ENCODE measurements at regions not wholly inside any gene's neighbourhood (a gene's known extent, or its start where the extent isn't known, plus 50 kb on each side); places are given as distances from the start of the nearest gene placed in this dataset.

DNA sequence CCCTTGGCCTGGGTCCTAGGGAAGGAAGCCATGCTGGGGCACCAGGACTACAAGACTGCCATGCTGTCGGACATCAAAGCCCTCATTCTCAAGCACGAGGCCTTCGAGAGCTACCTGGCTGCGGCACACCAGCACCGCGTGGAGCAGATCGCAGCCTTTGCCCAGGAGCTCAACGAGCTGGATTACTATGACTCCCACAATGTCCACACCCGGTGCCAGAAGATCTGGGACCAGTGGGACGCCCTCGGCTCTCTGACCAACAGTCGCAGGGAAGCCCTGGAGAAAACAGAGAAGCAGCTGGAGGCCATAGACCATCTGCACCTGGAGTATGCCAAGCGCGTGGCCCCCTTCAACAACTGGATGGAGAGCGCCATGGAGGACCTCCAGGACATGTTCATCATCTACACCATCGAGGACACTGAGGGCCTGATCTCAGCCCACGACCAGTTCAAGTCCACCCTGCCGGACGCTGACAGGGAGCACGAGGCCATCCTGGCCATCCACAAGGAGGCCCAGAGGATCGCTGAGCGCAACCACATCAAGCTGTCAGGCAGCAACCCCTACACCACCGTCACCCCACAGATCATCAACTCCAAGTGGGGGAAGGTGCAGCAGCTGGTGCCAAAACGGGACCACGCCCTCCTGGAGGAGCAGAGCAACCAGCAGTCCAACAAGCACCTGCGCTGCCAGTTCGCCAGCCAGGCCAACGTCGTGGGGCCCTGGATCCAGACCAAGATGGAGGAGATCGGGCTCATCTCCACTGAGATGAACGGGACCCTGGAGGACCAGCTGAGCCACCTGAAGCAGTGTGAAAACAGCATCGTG lies 487.0 kb downstream of the TRAM1L1 start:
- no peak for DNase-seq (ENCODE audit: low read depth)
- in situ Hi-C loops (cut with HindIII; ENCODE audit: low sequenced_read_pairs): no loop called here
- no peak overlapping the region for H3K4me3 ChIP-seq (ENCODE audit: low read depth, low read length)
- TF ChIP-seq, protein P1, sequence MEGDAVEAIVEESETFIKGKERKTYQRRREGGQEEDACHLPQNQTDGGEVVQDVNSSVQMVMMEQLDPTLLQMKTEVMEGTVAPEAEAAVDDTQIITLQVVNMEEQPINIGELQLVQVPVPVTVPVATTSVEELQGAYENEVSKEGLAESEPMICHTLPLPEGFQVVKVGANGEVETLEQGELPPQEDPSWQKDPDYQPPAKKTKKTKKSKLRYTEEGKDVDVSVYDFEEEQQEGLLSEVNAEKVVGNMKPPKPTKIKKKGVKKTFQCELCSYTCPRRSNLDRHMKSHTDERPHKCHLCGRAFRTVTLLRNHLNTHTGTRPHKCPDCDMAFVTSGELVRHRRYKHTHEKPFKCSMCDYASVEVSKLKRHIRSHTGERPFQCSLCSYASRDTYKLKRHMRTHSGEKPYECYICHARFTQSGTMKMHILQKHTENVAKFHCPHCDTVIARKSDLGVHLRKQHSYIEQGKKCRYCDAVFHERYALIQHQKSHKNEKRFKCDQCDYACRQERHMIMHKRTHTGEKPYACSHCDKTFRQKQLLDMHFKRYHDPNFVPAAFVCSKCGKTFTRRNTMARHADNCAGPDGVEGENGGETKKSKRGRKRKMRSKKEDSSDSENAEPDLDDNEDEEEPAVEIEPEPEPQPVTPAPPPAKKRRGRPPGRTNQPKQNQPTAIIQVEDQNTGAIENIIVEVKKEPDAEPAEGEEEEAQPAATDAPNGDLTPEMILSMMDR (IDR thresholded peaks at IDR 0.05; ENCODE audit: low read depth, low read length, missing control alignments): no peak

DNA sequence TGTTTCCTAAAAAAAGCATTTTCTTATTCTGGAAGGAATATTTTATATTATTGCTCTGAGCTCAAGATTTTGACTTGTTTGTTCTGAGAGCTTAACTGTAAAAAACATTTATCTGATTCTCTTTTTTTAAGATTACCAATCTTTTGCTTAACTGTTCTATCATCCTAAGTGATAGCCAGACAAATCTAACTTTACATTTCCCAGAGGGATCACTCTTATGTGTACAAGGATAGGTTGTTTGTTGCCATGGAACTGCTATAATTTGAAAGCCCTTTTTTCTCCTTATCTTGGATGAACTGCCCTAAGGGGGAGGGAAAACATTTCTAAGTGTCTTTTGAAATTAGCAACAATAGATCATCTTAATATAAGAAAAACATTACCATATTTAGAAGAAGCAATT lies 494.7 kb downstream of the TRAM1L1 start:
- no peak for DNase-seq (ENCODE audit: low read depth)
- H3K4me3 ChIP-seq (ENCODE audit: low read depth, low read length): no peak overlapping the region
- in situ Hi-C loops (cut with HindIII; ENCODE audit: low sequenced_read_pairs): no loop called here
- TF ChIP-seq, protein P1 (IDR thresholded peaks at IDR 0.05; ENCODE audit: low read depth, low read length, missing control alignments): no peak

DNA sequence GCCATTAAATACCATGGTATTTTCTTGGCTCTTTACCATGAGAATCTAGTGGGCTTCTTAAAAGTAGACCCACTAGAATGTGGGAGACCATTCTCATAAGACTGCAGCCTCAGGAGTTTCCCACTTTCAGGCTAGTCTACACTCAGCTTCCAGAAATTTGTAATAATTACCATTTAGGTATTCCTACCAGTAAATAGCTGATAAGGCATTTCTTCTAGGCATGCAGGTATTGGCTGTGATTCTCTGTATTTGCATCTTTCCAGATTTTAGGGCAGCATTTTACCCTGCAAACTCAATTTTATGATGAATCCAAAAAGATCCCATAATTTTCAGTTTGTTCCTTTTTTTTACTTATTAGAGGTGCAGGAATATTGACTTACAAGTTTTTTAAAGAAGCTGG lies 496.6 kb downstream of the TRAM1L1 start:
- in situ Hi-C loops (cut with HindIII; ENCODE audit: low sequenced_read_pairs): no loop called here
- H3K4me3 ChIP-seq (ENCODE audit: low read depth, low read length): no peak overlapping the region

DNA sequence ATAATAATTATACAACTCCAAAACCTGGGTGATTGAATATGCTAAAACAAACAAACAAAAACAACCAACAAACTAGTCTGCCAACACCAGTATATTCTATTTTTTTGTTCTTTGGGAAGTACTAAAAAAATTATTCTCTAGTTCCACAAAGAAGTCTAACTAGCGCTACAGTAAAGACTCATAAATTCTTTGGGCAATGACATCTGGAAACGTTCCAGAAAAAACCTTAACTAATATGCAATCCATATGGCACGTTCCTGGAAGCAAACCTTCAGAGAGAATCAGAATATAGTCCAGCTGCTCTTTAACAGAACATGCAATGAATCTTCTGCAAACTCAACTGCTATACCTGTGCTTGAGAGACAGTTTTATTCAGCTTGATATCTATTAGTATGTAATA lies 500.1 kb downstream of the TRAM1L1 start:
- TF ChIP-seq, protein P1 (IDR thresholded peaks at IDR 0.05; ENCODE audit: low read depth, low read length, missing control alignments): no peak
- H3K4me3 ChIP-seq (ENCODE audit: low read depth, low read length): no peak overlapping the region
- in situ Hi-C loops (cut with HindIII; ENCODE audit: low sequenced_read_pairs): no loop called here
- no peak for DNase-seq (ENCODE audit: low read depth)

More for the DNA sequence above, 496.6 kb downstream of the TRAM1L1 start:
- no peak for DNase-seq (ENCODE audit: low read depth)
- TF ChIP-seq, protein P1 (IDR thresholded peaks at IDR 0.05; ENCODE audit: low read depth, low read length, missing control alignments): no peak

DNA sequence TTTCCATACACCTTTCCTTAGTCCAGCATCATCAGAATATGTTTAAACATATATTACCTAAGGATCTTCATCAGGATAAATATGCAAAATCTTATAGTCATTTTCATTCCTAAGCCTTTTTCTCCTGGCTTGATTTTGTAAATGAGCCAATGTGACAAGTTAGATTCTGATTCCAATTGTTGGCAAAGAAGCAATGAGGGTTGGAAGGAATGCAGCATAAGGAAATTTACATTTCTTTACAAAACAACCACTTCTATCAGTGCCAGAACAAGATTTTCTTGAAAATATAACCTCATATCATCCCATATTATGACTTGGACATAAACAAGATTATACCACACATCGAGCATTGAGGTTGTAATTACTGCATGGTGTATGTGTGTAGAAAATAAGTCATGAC lies 508.1 kb downstream of the TRAM1L1 start:
- no peak for DNase-seq (ENCODE audit: low read depth)
- no peak overlapping the region for H3K4me3 ChIP-seq (ENCODE audit: low read depth, low read length)
- in situ Hi-C loops (cut with HindIII; ENCODE audit: low sequenced_read_pairs): no loop called here
- TF ChIP-seq, protein P1 (IDR thresholded peaks at IDR 0.05; ENCODE audit: low read depth, low read length, missing control alignments): no peak

DNA sequence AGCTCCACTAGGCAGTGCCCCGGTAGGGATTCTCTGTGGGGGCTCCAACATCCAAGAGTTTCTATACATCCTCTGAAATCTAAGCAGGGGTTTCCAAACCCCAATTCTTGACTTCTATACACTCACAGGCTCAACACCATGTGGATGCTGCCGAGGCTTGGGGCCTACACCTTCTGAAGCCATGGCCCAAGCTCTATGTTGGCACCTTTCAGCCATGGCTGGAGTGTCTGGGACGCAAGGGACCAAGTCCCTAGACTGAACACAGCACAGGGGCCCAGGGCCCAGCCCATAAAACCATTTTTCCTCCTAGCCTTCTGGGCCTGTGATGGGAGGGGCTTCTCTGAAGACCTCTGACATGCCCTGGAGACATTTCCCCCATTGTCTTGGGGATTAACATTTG lies 511.8 kb downstream of the TRAM1L1 start:
- TF ChIP-seq, protein P1 (IDR thresholded peaks at IDR 0.05; ENCODE audit: low read depth, low read length, missing control alignments): no peak
- in situ Hi-C loops (cut with HindIII; ENCODE audit: low sequenced_read_pairs): no loop called here
- H3K4me3 ChIP-seq (ENCODE audit: low read depth, low read length): no peak overlapping the region
- no peak for DNase-seq (ENCODE audit: low read depth)
